GM23338 (cell line): ENCODE measurements at regions not wholly inside any gene's neighbourhood (a gene's known extent, or its start where the extent isn't known, plus 50 kb on each side); places are given as distances from the start of the nearest gene placed in this dataset.

Experiments used
- ATAC-seq: fragments of 200-7000 bp; cut with Tn5 transposase; 3 replicates; pipeline ENCODE4 v1.9.1; 2020
- DNase-seq: peaks from one replicate; pipeline ENCODE4 v3.0.0-alpha.2; 2015; ENCODE audit warnings: low spot score
- H2AFZ ChIP-seq: fragments of 200-600 bp; sonication (generic); 2 replicates; pipeline ENCODE4 v1.8.0; 2016; ENCODE audit warnings: antibody characterized with exemption, mild to moderate bottlenecking, moderate library complexity
- H3F3A ChIP-seq: fragments of 200-600 bp; sonication (generic); replicated peaks from 2 replicates; pipeline ENCODE4 v1.8.0; 2017; ENCODE audit warnings: antibody characterized with exemption, mixed run types, low read depth
- H3K27ac ChIP-seq: fragments of 200-600 bp; sonication (generic); 2 replicates; pipeline ENCODE4 v1.6.1; 2016; ENCODE audit warnings: low read depth
- H3K27me3 ChIP-seq: fragments of 200-600 bp; sonication (generic); 2 replicates; pipeline ENCODE4 v1.8.0; 2016; ENCODE audit warnings: mild to moderate bottlenecking, mixed run types, moderate library complexity; ENCODE audit not compliant: insufficient read depth
- H3K36me3 ChIP-seq: fragments of 200-600 bp; sonication (generic); 2 replicates; pipeline ENCODE4 v1.8.0; 2016; ENCODE audit warnings: mild to moderate bottlenecking; ENCODE audit not compliant: insufficient read depth
- H3K4me1 ChIP-seq: fragments of 200-600 bp; sonication (generic); 2 replicates; pipeline ENCODE4 v1.8.0; 2016; ENCODE audit warnings: mild to moderate bottlenecking, moderate library complexity; ENCODE audit not compliant: insufficient read depth
- H3K4me2 ChIP-seq: fragments of 200-600 bp; sonication (generic); 2 replicates; pipeline ENCODE4 v1.7.1; 2017; ENCODE audit warnings: mixed run types
- H3K4me3 ChIP-seq: fragments of 200-600 bp; sonication (generic); 2 replicates; pipeline ENCODE4 v1.6.1; 2016; ENCODE audit warnings: mixed run types
- H3K79me2 ChIP-seq: fragments of 200-600 bp; sonication (generic); replicated peaks from 2 replicates; pipeline ENCODE4 v1.8.0; 2017; ENCODE audit warnings: mild to moderate bottlenecking; ENCODE audit not compliant: insufficient read depth
- H3K9me2 ChIP-seq: fragments of 200-600 bp; sonication (generic); 2 replicates; pipeline ENCODE4 v1.8.0; 2017; ENCODE audit not compliant: insufficient read depth
- H4K20me1 ChIP-seq: fragments of 200-600 bp; sonication (generic); replicated peaks from 2 replicates; pipeline ENCODE4 v1.8.0; 2017; ENCODE audit warnings: mild to moderate bottlenecking; ENCODE audit not compliant: insufficient read depth
- H3K27ac Mint-ChIP-seq: 2 replicates; pipeline ENCODE4 v1.8.0; 2020; ENCODE audit warnings: inconsistent platforms, mild to moderate bottlenecking, moderate library complexity, mixed read lengths
- H3K27me3 Mint-ChIP-seq: 3 replicates; pipeline ENCODE4 v1.8.0; 2022; ENCODE audit warnings: low read depth, mild to moderate bottlenecking, moderate library complexity, mixed read lengths, inconsistent platforms; ENCODE audit not compliant: insufficient read depth, poor library complexity
- H3K36me3 Mint-ChIP-seq: 3 replicates; pipeline ENCODE4 v1.8.0; 2021; ENCODE audit warnings: low read depth, mild to moderate bottlenecking, inconsistent platforms, moderate library complexity, mixed read lengths
- H3K4me1 Mint-ChIP-seq: 3 replicates; pipeline ENCODE4 v1.8.0; 2020; ENCODE audit warnings: mild to moderate bottlenecking, inconsistent platforms, mixed read lengths
- H3K4me3 Mint-ChIP-seq: 3 replicates; pipeline ENCODE4 v1.8.0; 2021; ENCODE audit warnings: moderate library complexity, mild to moderate bottlenecking, inconsistent platforms, mixed read lengths
- H3K9me3 Mint-ChIP-seq: 3 replicates; pipeline ENCODE4 v1.8.0; 2020; ENCODE audit warnings: moderate library complexity, mild to moderate bottlenecking, inconsistent platforms, mixed read lengths
- CREB1 ChIP-seq: fragments of 250-450 bp; sonication (Bioruptor Pico); IDR thresholded peaks from 2 replicates; pipeline ENCODE4 v1.5.0; 2020; ENCODE audit warnings: low read depth, mild to moderate bottlenecking, moderate library complexity
- EZH2 ChIP-seq: fragments of 200-600 bp; sonication (generic); IDR thresholded peaks from one replicate; pipeline ENCODE4 v1.8.0; 2017; ENCODE audit warnings: antibody characterized with exemption, mild to moderate bottlenecking, low read depth; ENCODE audit not compliant: unreplicated experiment
- EZH2phosphoT487 ChIP-seq: fragments of 200-600 bp; sonication (generic); IDR thresholded peaks from one replicate; pipeline ENCODE4 v1.8.1; 2018; ENCODE audit warnings: antibody characterized with exemption; ENCODE audit not compliant: unreplicated experiment
- JUNB ChIP-seq: IDR thresholded peaks from one replicate; pipeline ENCODE4 v1.6.1; 2016; ENCODE audit warnings: antibody characterized with exemption; ENCODE audit not compliant: unreplicated experiment
- NANOG ChIP-seq: IDR thresholded peaks from 2 replicates; pipeline ENCODE4 v1.6.1; 2016; ENCODE audit warnings: antibody characterized with exemption, borderline replicate concordance
- POLR2AphosphoS5 ChIP-seq: IDR thresholded peaks from 2 replicates; pipeline ENCODE4 v1.6.1; 2016; ENCODE audit warnings: antibody characterized with exemption, low read depth
- STAT1 ChIP-seq: IDR thresholded peaks from one replicate; pipeline ENCODE4 v1.6.1; 2016; ENCODE audit warnings: antibody characterized with exemption; ENCODE audit not compliant: unreplicated experiment
- ZNF114 ChIP-seq: fragments of 250-450 bp; sonication (Bioruptor Pico); IDR thresholded peaks from 2 replicates; pipeline ENCODE4 v1.5.0; 2020; ENCODE audit warnings: mild to moderate bottlenecking, moderate library complexity
- ZNF331 ChIP-seq: fragments of 250-450 bp; sonication (Bioruptor Pico); IDR thresholded peaks from 2 replicates; pipeline ENCODE4 v1.5.0; 2020; ENCODE audit warnings: low read depth, mild to moderate bottlenecking, moderate library complexity
- TF ChIP-seq, protein P1 (sequence below): IDR thresholded peaks from one replicate; pipeline ENCODE4 v1.6.1; 2018; ENCODE audit warnings: antibody characterized with exemption; ENCODE audit not compliant: unreplicated experiment
- TF ChIP-seq, protein P2 (sequence below): fragments of 250-450 bp; sonication (Bioruptor Pico); IDR thresholded peaks from 2 replicates; pipeline ENCODE4 v1.5.0; 2020; ENCODE audit warnings: mild to moderate bottlenecking, moderate library complexity
- TF ChIP-seq, protein P3 (sequence below), 2 experiments: fragments of 200-600 bp in 1 of 2; sonication (generic) in 1 of 2; conservative IDR thresholded peaks; 2 replicates each; pipeline versions ENCODE4 v1.5.1 to v1.6.1; 2016 to 2017; ENCODE audit warnings: antibody characterized with exemption in 2 of 2, low read depth in 2 of 2, mild to moderate bottlenecking in 2 of 2, moderate library complexity in 1 of 2
- TF ChIP-seq, protein P4 (sequence below): IDR thresholded peaks from 2 replicates; pipeline ENCODE4 v1.6.1; 2016; ENCODE audit warnings: antibody characterized with exemption

DNA sequence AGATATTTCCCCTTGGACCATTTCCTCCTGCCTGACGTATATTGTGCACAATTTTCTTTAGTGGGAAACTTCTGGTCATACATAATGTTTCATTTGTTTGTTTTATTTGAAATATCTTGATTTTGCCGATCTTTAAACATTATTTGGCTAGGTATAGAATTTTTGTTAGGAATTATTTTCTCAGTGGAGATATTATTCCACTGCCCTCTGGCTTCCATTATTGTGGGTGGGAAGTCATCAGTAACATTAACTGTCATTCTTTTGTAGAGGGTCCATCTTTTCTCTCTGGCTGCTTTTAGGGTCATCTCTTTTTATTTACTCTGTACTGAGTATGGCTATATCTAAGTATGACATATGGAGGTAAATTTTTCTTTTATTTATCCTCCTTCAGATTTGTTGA, 135.5 kb upstream of the LIPC start:
- TF ChIP-seq ZNF331 (CRISPR knock-in tag) = no peak
- no peak for TF ChIP-seq EZH2
- TF ChIP-seq POLR2AphosphoS5 = no peak
- TF ChIP-seq, protein P1, sequence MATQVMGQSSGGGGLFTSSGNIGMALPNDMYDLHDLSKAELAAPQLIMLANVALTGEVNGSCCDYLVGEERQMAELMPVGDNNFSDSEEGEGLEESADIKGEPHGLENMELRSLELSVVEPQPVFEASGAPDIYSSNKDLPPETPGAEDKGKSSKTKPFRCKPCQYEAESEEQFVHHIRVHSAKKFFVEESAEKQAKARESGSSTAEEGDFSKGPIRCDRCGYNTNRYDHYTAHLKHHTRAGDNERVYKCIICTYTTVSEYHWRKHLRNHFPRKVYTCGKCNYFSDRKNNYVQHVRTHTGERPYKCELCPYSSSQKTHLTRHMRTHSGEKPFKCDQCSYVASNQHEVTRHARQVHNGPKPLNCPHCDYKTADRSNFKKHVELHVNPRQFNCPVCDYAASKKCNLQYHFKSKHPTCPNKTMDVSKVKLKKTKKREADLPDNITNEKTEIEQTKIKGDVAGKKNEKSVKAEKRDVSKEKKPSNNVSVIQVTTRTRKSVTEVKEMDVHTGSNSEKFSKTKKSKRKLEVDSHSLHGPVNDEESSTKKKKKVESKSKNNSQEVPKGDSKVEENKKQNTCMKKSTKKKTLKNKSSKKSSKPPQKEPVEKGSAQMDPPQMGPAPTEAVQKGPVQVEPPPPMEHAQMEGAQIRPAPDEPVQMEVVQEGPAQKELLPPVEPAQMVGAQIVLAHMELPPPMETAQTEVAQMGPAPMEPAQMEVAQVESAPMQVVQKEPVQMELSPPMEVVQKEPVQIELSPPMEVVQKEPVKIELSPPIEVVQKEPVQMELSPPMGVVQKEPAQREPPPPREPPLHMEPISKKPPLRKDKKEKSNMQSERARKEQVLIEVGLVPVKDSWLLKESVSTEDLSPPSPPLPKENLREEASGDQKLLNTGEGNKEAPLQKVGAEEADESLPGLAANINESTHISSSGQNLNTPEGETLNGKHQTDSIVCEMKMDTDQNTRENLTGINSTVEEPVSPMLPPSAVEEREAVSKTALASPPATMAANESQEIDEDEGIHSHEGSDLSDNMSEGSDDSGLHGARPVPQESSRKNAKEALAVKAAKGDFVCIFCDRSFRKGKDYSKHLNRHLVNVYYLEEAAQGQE = no peak
- no peak for TF ChIP-seq STAT1
- TF ChIP-seq JUNB = no peak
- TF ChIP-seq ZNF114 = no peak
- no peak for TF ChIP-seq EZH2phosphoT487
- TF ChIP-seq, protein P2, sequence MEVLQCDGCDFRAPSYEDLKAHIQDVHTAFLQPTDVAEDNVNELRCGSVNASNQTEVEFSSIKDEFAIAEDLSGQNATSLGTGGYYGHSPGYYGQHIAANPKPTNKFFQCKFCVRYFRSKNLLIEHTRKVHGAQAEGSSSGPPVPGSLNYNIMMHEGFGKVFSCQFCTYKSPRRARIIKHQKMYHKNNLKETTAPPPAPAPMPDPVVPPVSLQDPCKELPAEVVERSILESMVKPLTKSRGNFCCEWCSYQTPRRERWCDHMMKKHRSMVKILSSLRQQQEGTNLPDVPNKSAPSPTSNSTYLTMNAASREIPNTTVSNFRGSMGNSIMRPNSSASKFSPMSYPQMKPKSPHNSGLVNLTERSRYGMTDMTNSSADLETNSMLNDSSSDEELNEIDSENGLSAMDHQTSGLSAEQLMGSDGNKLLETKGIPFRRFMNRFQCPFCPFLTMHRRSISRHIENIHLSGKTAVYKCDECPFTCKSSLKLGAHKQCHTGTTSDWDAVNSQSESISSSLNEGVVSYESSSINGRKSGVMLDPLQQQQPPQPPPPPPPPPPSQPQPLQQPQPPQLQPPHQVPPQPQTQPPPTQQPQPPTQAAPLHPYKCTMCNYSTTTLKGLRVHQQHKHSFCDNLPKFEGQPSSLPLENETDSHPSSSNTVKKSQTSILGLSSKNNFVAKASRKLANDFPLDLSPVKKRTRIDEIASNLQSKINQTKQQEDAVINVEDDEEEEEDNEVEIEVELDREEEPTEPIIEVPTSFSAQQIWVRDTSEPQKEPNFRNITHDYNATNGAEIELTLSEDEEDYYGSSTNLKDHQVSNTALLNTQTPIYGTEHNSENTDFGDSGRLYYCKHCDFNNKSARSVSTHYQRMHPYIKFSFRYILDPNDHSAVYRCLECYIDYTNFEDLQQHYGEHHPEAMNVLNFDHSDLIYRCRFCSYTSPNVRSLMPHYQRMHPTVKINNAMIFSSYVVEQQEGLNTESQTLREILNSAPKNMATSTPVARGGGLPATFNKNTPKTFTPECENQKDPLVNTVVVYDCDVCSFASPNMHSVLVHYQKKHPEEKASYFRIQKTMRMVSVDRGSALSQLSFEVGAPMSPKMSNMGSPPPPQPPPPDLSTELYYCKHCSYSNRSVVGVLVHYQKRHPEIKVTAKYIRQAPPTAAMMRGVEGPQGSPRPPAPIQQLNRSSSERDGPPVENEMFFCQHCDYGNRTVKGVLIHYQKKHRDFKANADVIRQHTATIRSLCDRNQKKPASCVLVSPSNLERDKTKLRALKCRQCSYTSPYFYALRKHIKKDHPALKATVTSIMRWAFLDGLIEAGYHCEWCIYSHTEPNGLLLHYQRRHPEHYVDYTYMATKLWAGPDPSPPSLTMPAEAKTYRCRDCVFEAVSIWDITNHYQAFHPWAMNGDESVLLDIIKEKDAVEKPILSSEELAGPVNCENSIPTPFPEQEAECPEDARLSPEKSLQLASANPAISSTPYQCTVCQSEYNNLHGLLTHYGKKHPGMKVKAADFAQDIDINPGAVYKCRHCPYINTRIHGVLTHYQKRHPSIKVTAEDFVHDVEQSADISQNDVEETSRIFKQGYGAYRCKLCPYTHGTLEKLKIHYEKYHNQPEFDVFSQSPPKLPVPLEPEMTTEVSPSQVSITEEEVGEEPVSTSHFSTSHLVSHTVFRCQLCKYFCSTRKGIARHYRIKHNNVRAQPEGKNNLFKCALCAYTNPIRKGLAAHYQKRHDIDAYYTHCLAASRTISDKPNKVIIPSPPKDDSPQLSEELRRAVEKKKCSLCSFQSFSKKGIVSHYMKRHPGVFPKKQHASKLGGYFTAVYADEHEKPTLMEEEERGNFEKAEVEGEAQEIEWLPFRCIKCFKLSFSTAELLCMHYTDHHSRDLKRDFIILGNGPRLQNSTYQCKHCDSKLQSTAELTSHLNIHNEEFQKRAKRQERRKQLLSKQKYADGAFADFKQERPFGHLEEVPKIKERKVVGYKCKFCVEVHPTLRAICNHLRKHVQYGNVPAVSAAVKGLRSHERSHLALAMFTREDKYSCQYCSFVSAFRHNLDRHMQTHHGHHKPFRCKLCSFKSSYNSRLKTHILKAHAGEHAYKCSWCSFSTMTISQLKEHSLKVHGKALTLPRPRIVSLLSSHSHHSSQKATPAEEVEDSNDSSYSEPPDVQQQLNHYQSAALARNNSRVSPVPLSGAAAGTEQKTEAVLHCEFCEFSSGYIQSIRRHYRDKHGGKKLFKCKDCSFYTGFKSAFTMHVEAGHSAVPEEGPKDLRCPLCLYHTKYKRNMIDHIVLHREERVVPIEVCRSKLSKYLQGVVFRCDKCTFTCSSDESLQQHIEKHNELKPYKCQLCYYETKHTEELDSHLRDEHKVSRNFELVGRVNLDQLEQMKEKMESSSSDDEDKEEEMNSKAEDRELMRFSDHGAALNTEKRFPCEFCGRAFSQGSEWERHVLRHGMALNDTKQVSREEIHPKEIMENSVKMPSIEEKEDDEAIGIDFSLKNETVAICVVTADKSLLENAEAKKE = no peak
- no peak for TF ChIP-seq NANOG
- TF ChIP-seq CREB1 (CRISPR knock-in tag) = no peak
- TF ChIP-seq, protein P3, sequence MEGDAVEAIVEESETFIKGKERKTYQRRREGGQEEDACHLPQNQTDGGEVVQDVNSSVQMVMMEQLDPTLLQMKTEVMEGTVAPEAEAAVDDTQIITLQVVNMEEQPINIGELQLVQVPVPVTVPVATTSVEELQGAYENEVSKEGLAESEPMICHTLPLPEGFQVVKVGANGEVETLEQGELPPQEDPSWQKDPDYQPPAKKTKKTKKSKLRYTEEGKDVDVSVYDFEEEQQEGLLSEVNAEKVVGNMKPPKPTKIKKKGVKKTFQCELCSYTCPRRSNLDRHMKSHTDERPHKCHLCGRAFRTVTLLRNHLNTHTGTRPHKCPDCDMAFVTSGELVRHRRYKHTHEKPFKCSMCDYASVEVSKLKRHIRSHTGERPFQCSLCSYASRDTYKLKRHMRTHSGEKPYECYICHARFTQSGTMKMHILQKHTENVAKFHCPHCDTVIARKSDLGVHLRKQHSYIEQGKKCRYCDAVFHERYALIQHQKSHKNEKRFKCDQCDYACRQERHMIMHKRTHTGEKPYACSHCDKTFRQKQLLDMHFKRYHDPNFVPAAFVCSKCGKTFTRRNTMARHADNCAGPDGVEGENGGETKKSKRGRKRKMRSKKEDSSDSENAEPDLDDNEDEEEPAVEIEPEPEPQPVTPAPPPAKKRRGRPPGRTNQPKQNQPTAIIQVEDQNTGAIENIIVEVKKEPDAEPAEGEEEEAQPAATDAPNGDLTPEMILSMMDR (conservative IDR thresholded peaks at IDR 0.05; ENCODE audit: low read depth in 2 of 2) = no peak
- TF ChIP-seq, protein P4, sequence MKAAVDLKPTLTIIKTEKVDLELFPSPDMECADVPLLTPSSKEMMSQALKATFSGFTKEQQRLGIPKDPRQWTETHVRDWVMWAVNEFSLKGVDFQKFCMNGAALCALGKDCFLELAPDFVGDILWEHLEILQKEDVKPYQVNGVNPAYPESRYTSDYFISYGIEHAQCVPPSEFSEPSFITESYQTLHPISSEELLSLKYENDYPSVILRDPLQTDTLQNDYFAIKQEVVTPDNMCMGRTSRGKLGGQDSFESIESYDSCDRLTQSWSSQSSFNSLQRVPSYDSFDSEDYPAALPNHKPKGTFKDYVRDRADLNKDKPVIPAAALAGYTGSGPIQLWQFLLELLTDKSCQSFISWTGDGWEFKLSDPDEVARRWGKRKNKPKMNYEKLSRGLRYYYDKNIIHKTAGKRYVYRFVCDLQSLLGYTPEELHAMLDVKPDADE = no peak
- DNase-seq (no peak), ATAC-seq (no peak)
- peaks cover 16% of the 10 kb centered on the region for H3K36me3 Mint-ChIP-seq
- no peaks in the 10 kb centered on the region for H3K27me3 Mint-ChIP-seq
- no peak overlapping the region for H3K4me2 ChIP-seq
- no peak overlapping the region for H3K4me3 Mint-ChIP-seq
- H3K4me3 ChIP-seq = no peak overlapping the region
- peaks cover 16% of the 10 kb centered on the region for H3K4me1 ChIP-seq
- H2AFZ ChIP-seq = no peak overlapping the region
- H3K79me2 ChIP-seq = no peaks in the 10 kb centered on the region
- H3K4me1 Mint-ChIP-seq = peaks cover 24% of the 10 kb centered on the region
- no peaks in the 10 kb centered on the region for H3K27me3 ChIP-seq
- H4K20me1 ChIP-seq = no peaks in the 10 kb centered on the region
- H3K9me2 ChIP-seq = no peaks in the 10 kb centered on the region
- no peaks in the 10 kb centered on the region for H3F3A ChIP-seq
- no peak overlapping the region for H3K27ac ChIP-seq
- no peak overlapping the region for H3K27ac Mint-ChIP-seq
- no peaks in the 10 kb centered on the region for H3K36me3 ChIP-seq
- H3K9me3 Mint-ChIP-seq = peaks cover 23% of the 10 kb centered on the region
